A549 (cell line): ENCODE measurements at regions not wholly inside any gene's neighbourhood (a gene's known extent, or its start where the extent isn't known, plus 50 kb on each side); places are given as distances from the start of the nearest gene placed in this dataset.

Experiments used
- ATAC-seq, 2 experiments: fragments of 200-7000 bp in 1 of 2; fragments of >200 bp in 1 of 2; cut with Nextera tagmentation in 1 of 2; cut with Tn5 transposase in 1 of 2; 3 replicates each; pipeline versions ENCODE4 v1.8.0 to v1.9.1; 2018 to 2020; ENCODE audit warnings: mild to moderate bottlenecking in 1 of 2, moderate library complexity in 1 of 2
- CTCF ChIA-PET: fragments of 300-600 bp; sonication (Branson Sonifier 250); formaldehyde crosslinking; extraction: SDS; loops from one replicate; lab custom pipeline; 2021; ENCODE audit warnings: antibody characterized with exemption, inconsistent platforms; lab: Yijun Ruan, JAX
- POLR2A ChIA-PET: fragments of 350-600 bp; formaldehyde crosslinking; extraction: SDS; loops from one replicate; lab custom pipeline; 2021; ENCODE audit warnings: antibody characterized with exemption, inconsistent platforms; lab: Yijun Ruan, JAX
- DNase-seq, 2 experiments: peaks; one replicate each; pipeline versions ENCODE4 v3.0.0 to v3.0.0-alpha.2; 2011 to 2016; ENCODE audit warnings: low read depth in 1 of 2, low spot score in 1 of 2
- FAIRE-seq: peaks from 2 replicates; lab custom pipeline; 2011; peaks lifted over from hg19 to GRCh38; lab: Jason Lieb, UNC
- H3K27ac ChIP-seq, 2 experiments: fragments of >200 bp; sonication (Bioruptor Twin); formaldehyde crosslinking; 3 replicates each; pipeline ENCODE4 v1.5.1; 2016 to 2017
- H3K4me1 ChIP-seq: fragments of >200 bp; sonication (Bioruptor Twin); formaldehyde crosslinking; 3 replicates; pipeline ENCODE4 v1.6.1; 2016
- H3K4me2 ChIP-seq: fragments of >200 bp; sonication (Bioruptor Twin); formaldehyde crosslinking; 3 replicates; pipeline ENCODE4 v1.6.1; 2016
- H3K4me3 ChIP-seq: fragments of >200 bp; sonication (Bioruptor Twin); formaldehyde crosslinking; 3 replicates; pipeline ENCODE4 v1.5.1; 2016
- H3K9me3 ChIP-seq: fragments of >200 bp; sonication (Bioruptor Twin); formaldehyde crosslinking; 3 replicates; pipeline ENCODE4 v1.6.1; 2016
- ATOH8 ChIP-seq: fragments of 250-450 bp; sonication (Bioruptor Pico); IDR thresholded peaks from 2 replicates; pipeline ENCODE4 v1.5.0; 2020; ENCODE audit warnings: low read depth, mild to moderate bottlenecking, moderate library complexity
- CBX2 ChIP-seq: fragments of 200-600 bp; sonication (generic); IDR thresholded peaks from 2 replicates; pipeline ENCODE4 v1.6.1; 2016; ENCODE audit warnings: low read depth, mild to moderate bottlenecking, borderline replicate concordance
- CBX8 ChIP-seq: fragments of 200-600 bp; sonication (generic); IDR thresholded peaks from 2 replicates; pipeline ENCODE4 v1.6.1; 2016
- CHD2 ChIP-seq: fragments of 150-350 bp; IDR thresholded peaks from 2 replicates; pipeline ENCODE4 v1.6.1; 2014; ENCODE audit warnings: low read length; ENCODE audit not compliant: partially characterized antibody
- CTCF ChIP-seq: fragments of >200 bp; sonication (Bioruptor Twin); formaldehyde crosslinking; IDR thresholded peaks from 3 replicates; pipeline ENCODE4 v1.5.1; 2016
- E2F6 ChIP-seq: IDR thresholded peaks from 2 replicates; pipeline ENCODE4 v1.6.1; 2012; ENCODE audit warnings: low read depth, borderline replicate concordance
- EHF ChIP-seq: fragments of 250-450 bp; sonication (Bioruptor Pico); IDR thresholded peaks from 2 replicates; pipeline ENCODE4 v1.5.0; 2020; ENCODE audit warnings: mild to moderate bottlenecking
- EHMT2 ChIP-seq: fragments of 200-600 bp; sonication (generic); IDR thresholded peaks from 2 replicates; pipeline ENCODE4 v1.6.1; 2016; ENCODE audit warnings: antibody characterized with exemption, low read depth, mild to moderate bottlenecking, moderate library complexity
- ELK1 ChIP-seq: fragments of 150-350 bp; IDR thresholded peaks from 2 replicates; pipeline ENCODE4 v1.6.1; 2014; ENCODE audit warnings: low read depth, mild to moderate bottlenecking, low read length
- EP300 ChIP-seq, 2 experiments: fragments of >200 bp; sonication (Bioruptor Twin); formaldehyde crosslinking; IDR thresholded peaks; 2 replicates in 1 of 2; 3 replicates in 1 of 2; pipeline ENCODE4 v1.6.1; 2016 to 2017
- ESRRA ChIP-seq: fragments of 150-350 bp; IDR thresholded peaks from 2 replicates; pipeline ENCODE4 v1.6.1; 2014; ENCODE audit warnings: mild to moderate bottlenecking, low read length, borderline replicate concordance
- FOSL2 ChIP-seq, 2 experiments: fragments of 450-650 bp in 1 of 2; fragments of >200 bp in 1 of 2; sonication (Bioruptor Twin) in 1 of 2; formaldehyde crosslinking; IDR thresholded peaks; 2 replicates each; pipeline versions ENCODE4 v1.5.0 to v1.6.1; 2016 to 2020; ENCODE audit warnings: mild to moderate bottlenecking in 1 of 2, moderate library complexity in 1 of 2
- GATA3 ChIP-seq: IDR thresholded peaks from 2 replicates; pipeline ENCODE4 v1.6.1; 2012; ENCODE audit warnings: borderline replicate concordance
- HDAC2 ChIP-seq: fragments of 200-600 bp; sonication (generic); IDR thresholded peaks from 2 replicates; pipeline ENCODE4 v1.6.1; 2016
- HMGXB4 ChIP-seq: fragments of 250-450 bp; sonication (Bioruptor Pico); IDR thresholded peaks from 2 replicates; pipeline ENCODE4 v1.5.0; 2021; ENCODE audit warnings: mild to moderate bottlenecking, moderate library complexity, borderline replicate concordance
- HOXA7 ChIP-seq: fragments of 250-450 bp; sonication (Bioruptor Pico); IDR thresholded peaks from 2 replicates; pipeline ENCODE4 v1.5.0; 2020; ENCODE audit warnings: mild to moderate bottlenecking, moderate library complexity
- HOXB13 ChIP-seq: fragments of 250-450 bp; sonication (Bioruptor Pico); IDR thresholded peaks from 2 replicates; pipeline ENCODE4 v1.5.0; 2020; ENCODE audit warnings: low read depth, mild to moderate bottlenecking, moderate library complexity
- HOXB5 ChIP-seq: fragments of 250-450 bp; sonication (Bioruptor Pico); IDR thresholded peaks from 2 replicates; pipeline ENCODE4 v1.5.0; 2020; ENCODE audit warnings: mild to moderate bottlenecking, moderate library complexity
- JUN ChIP-seq, 2 experiments: fragments of >200 bp; sonication (Bioruptor Twin); formaldehyde crosslinking; IDR thresholded peaks; 2 replicates in 1 of 2; 3 replicates in 1 of 2; pipeline ENCODE4 v1.6.1; 2016 to 2017
- NFE2L2 ChIP-seq: fragments of 150-350 bp; conservative IDR thresholded peaks from 2 replicates; pipeline ENCODE4 v1.6.1; 2014; ENCODE audit warnings: low read length
- PBX3 ChIP-seq: IDR thresholded peaks from 2 replicates; pipeline ENCODE4 v1.6.1; 2012
- RCOR1 ChIP-seq: fragments of 150-350 bp; IDR thresholded peaks from 2 replicates; pipeline ENCODE4 v1.6.1; 2014; ENCODE audit warnings: antibody characterized with exemption, low read length, low read depth
- RFX5 ChIP-seq: fragments of 450-650 bp; IDR thresholded peaks from 2 replicates; pipeline ENCODE4 v1.7.1; 2014; ENCODE audit warnings: antibody characterized with exemption, mild to moderate bottlenecking, moderate library complexity
- RNF2 ChIP-seq: fragments of 200-600 bp; sonication (generic); IDR thresholded peaks from 2 replicates; pipeline ENCODE4 v1.6.1; 2016; ENCODE audit warnings: low read depth, mild to moderate bottlenecking, antibody characterized with exemption, moderate library complexity, borderline replicate concordance
- SMC3 ChIP-seq: fragments of >200 bp; sonication (Bioruptor Twin); formaldehyde crosslinking; IDR thresholded peaks from 3 replicates; pipeline ENCODE4 v1.6.1; 2018; ENCODE audit warnings: inconsistent platforms
- SREBF2 ChIP-seq: fragments of 450-650 bp; IDR thresholded peaks from 2 replicates; pipeline ENCODE4 v1.6.1; 2014; ENCODE audit warnings: mild to moderate bottlenecking, moderate library complexity
- TFCP2L1 ChIP-seq: fragments of 250-450 bp; sonication (Bioruptor Pico); IDR thresholded peaks from 2 replicates; pipeline ENCODE4 v1.5.0; 2021; ENCODE audit warnings: mild to moderate bottlenecking
- TP53 ChIP-seq: fragments of 250-450 bp; sonication (Bioruptor Pico); IDR thresholded peaks from 2 replicates; pipeline ENCODE4 v1.5.0; 2021; ENCODE audit warnings: mild to moderate bottlenecking, moderate library complexity
- WGBS: methylation state at CpG from one replicate; pipeline ENCODE4 v1.1.6; 2017; ENCODE audit errors: missing lambda C conversion rate; 5-methylcytosine and 5-hydroxymethylcytosine counted together

- no peak for TF ChIP-seq ELK1
- TF ChIP-seq E2F6: no peak
Measured at GRCh38 chr21:28402616-28402989, 590.1 kb downstream of the LTN1 start (continued).

- H3K27ac ChIP-seq: no peak overlapping the region
- POLR2A ChIA-PET: no interaction called here
- DNase-seq: no peak
- CTCF ChIA-PET: no interaction called here
- no peak overlapping the region for H3K4me2 ChIP-seq
- no peak overlapping the region for H3K4me3 ChIP-seq
- FAIRE-seq: no peak
- no peaks in the 10 kb centered on the region for H3K9me3 ChIP-seq
- ATAC-seq: no peak
- no peaks in the 10 kb centered on the region for H3K4me1 ChIP-seq
- TF ChIP-seq CBX8: no peak
- no peak for TF ChIP-seq RCOR1
- TF ChIP-seq GATA3: no peak
- TF ChIP-seq RFX5: no peak
- TF ChIP-seq HOXB5: no peak
- TF ChIP-seq CTCF: no peak
- TF ChIP-seq SREBF2: no peak
- no peak for TF ChIP-seq HOXB13 (CRISPR knock-in tag)
- no peak for TF ChIP-seq HOXA7 (CRISPR knock-in tag)
- no peak for TF ChIP-seq EHMT2
- TF ChIP-seq EP300 (IDR thresholded peaks at IDR 0.05): no peak
- TF ChIP-seq HDAC2: no peak
- no peak for TF ChIP-seq ESRRA
- TF ChIP-seq JUN (IDR thresholded peaks at IDR 0.05): no peak
- TF ChIP-seq FOSL2 (IDR thresholded peaks at IDR 0.05): no peak
- no peak for TF ChIP-seq FOSL2 (CRISPR knock-in tag; IDR thresholded peaks at IDR 0.05)
- no peak for TF ChIP-seq ELK1
- no peak for TF ChIP-seq CHD2
- TF ChIP-seq HMGXB4 (CRISPR knock-in tag): no peak
- TF ChIP-seq EHF (CRISPR knock-in tag): no peak
Measured at GRCh38 chr21:28397040-28397439, 595.6 kb downstream of the LTN1 start.

GRCh38 chr21:28396421-28396820, 596.3 kb downstream of the LTN1 start:
- no peak overlapping the region for H3K4me3 ChIP-seq
- ChIA-PET POLR2A (no interaction called here), CTCF (no interaction called here)
- H3K27ac ChIP-seq: no peak overlapping the region
- DNase-seq (no peak), FAIRE-seq (no peak), ATAC-seq (no peak)
- no peaks in the 10 kb centered on the region for H3K9me3 ChIP-seq
- H3K4me2 ChIP-seq: no peak overlapping the region
- H3K4me1 ChIP-seq: no peaks in the 10 kb centered on the region
- WGBS: 11% methylated on average over 5 of the region's 5 CpGs
- TF ChIP-seq HDAC2 (no peak), SMC3 (no peak), RNF2 (no peak), ATOH8 (CRISPR knock-in tag) (no peak), PBX3 (no peak), TFCP2L1 (CRISPR knock-in tag) (no peak), TP53 (no peak), SREBF2 (no peak), NFE2L2 (no peak), ELK1 (no peak), CBX2 (no peak)
